Common myeloid progenitor, CD34-positive (primary cell): ENCODE measurements at regions not wholly inside any gene's neighbourhood (a gene's known extent, or its start where the extent isn't known, plus 50 kb on each side); places are given as distances from the start of the nearest gene placed in this dataset.

ENCODE experiments used
- CTCF ChIA-PET: fragments of 350-600 bp; sonication (Branson Sonifier 250); formaldehyde crosslinking; loops from one replicate; lab custom pipeline; 2021; ENCODE audit warnings: antibody characterized with exemption; lab: Charles Lee
- POLR2A ChIA-PET: fragments of 350-600 bp; sonication (Branson Sonifier 250); formaldehyde crosslinking; loops from one replicate; lab custom pipeline; 2021; ENCODE audit warnings: antibody characterized with exemption; lab: Charles Lee
- DNase-seq, 3 donors: peaks; one replicate each; pipeline versions ENCODE4 v3.0.0 to v3.0.0-alpha.2; 2013
- H3K27ac ChIP-seq, 2 experiments: 1 replicate in 1 of 2; 2 replicates in 1 of 2; pipeline ENCODE4 v1.7.0; 2013; ENCODE audit warnings: inconsistent platforms in 2 of 2, low read length in 2 of 2, mild to moderate bottlenecking in 2 of 2, low read depth in 1 of 2, moderate library complexity in 1 of 2; ENCODE audit not compliant: severe bottlenecking in 2 of 2, insufficient read depth in 1 of 2, poor library complexity in 1 of 2
- H3K27me3 ChIP-seq, 5 experiments: replicated peaks in 2 of 5; 1 replicate in 3 of 5; 2 replicates in 2 of 5; pipeline versions ENCODE4 v1.6.1 to v1.7.0; 2013; ENCODE audit warnings: low read length in 4 of 5, mild to moderate bottlenecking in 2 of 5, moderate library complexity in 2 of 5, inconsistent platforms in 1 of 5; ENCODE audit not compliant: insufficient read depth in 5 of 5, control insufficient read depth in 4 of 5
- H3K36me3 ChIP-seq, 4 experiments: 1 replicate in 2 of 4; 2 replicates in 2 of 4; pipeline versions ENCODE4 v1.6.1 to v1.7.0; 2013; ENCODE audit warnings: low read length in 3 of 4, control low read depth in 1 of 4, mild to moderate bottlenecking in 1 of 4; ENCODE audit not compliant: control insufficient read depth in 4 of 4, insufficient read depth in 4 of 4
- H3K4me1 ChIP-seq, 4 experiments: 1 replicate in 3 of 4; 2 replicates in 1 of 4; pipeline versions ENCODE4 v1.6.1 to v1.7.1; 2013; ENCODE audit warnings: low read length in 3 of 4, mild to moderate bottlenecking in 3 of 4, control low read depth in 1 of 4, inconsistent platforms in 1 of 4, moderate library complexity in 1 of 4; ENCODE audit not compliant: control insufficient read depth in 4 of 4, insufficient read depth in 4 of 4; ENCODE audit errors: control extremely low read depth in 1 of 4
- H3K4me3 ChIP-seq, 7 experiments: 1 replicate in 4 of 7; 2 replicates in 3 of 7; pipeline versions ENCODE4 v1.5.1 to v1.7.0; 2013; ENCODE audit warnings: mild to moderate bottlenecking in 7 of 7, low read length in 6 of 7, moderate library complexity in 6 of 7, inconsistent platforms in 2 of 7, low read depth in 2 of 7, control low read depth in 1 of 7; ENCODE audit not compliant: insufficient read depth in 4 of 7, control insufficient read depth in 1 of 7; ENCODE audit errors: extremely low read depth in 1 of 7
- H3K9me3 ChIP-seq, 5 experiments: 1 replicate in 4 of 5; 2 replicates in 1 of 5; pipeline versions ENCODE4 v1.6.1 to v1.7.1; 2013; ENCODE audit warnings: low read length in 4 of 5, mild to moderate bottlenecking in 2 of 5, inconsistent platforms in 1 of 5, low read depth in 1 of 5, moderate library complexity in 1 of 5; ENCODE audit not compliant: control insufficient read depth in 4 of 5, insufficient read depth in 2 of 5; ENCODE audit errors: control extremely low read depth in 1 of 5
- WGBS: methylation state at CpG from one replicate; pipeline ENCODE4 v1.1.5; 2013; ENCODE audit not compliant: insufficient coverage; 5-methylcytosine and 5-hydroxymethylcytosine counted together

- H3K9me3 ChIP-seq = peaks cover 0 to 4% (median 0%) of the 10 kb centered on the region in 5 experiments
- H3K4me3 ChIP-seq = no peak overlapping the region
- no peaks in the 10 kb centered on the region for H3K4me1 ChIP-seq
- DNase-seq = no peak
- H3K36me3 ChIP-seq = peaks cover 0 to 4% (median 3%) of the 10 kb centered on the region in 4 experiments
- H3K27ac ChIP-seq = no peak overlapping the region
- 79% methylated on average over 3 of the region's 4 CpGs for WGBS
- POLR2A ChIA-PET = no interaction called here
- no peaks in the 10 kb centered on the region for H3K27me3 ChIP-seq
- CTCF ChIA-PET = no interaction called here
These were observed 304.3 kb upstream of the CNTNAP5 start for GRCh38 chr2:123720760-123721159.

- peak; percentile 2 to 57 (median 43) for DNase-seq
- no peaks in the 10 kb centered on the region for H3K27me3 ChIP-seq
- ChIA-PET POLR2A (no interaction called here), CTCF (no interaction called here)
- no peak overlapping the region for H3K27ac ChIP-seq
- peaks cover 0 to 15% (median 4%) of the 10 kb centered on the region in 4 experiments for H3K36me3 ChIP-seq
- WGBS = 47% methylated on average over 2 of the region's 2 CpGs
- H3K4me3 ChIP-seq = no peak overlapping the region
- peaks cover 0 to 4% (median 0%) of the 10 kb centered on the region in 5 experiments for H3K9me3 ChIP-seq
- H3K4me1 ChIP-seq = no peaks in the 10 kb centered on the region
These were observed 301.4 kb upstream of the CNTNAP5 start for GRCh38 chr2:123723706-123724105.

DNA sequence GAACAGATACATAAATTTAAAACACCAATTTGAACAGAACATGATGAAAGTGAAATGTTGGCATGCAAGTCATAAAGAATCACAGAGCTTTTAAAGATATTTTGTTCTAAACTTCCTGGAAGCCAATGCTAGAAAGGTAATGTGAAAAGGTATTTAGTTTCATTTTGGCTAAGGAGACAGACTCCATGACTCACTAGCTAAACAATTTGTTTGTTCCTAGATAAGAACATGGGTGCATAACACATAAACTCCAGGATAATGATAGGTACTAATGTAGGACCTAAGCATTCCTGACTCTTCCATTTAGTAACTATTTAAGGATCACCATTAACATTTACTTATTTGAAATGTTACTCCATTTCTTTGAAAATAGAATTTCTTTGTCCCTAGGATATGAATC is 292.5 kb upstream of the CNTNAP5 start:
- peaks cover 0 to 3% (median under 1%) of the 10 kb centered on the region in 4 experiments for H3K36me3 ChIP-seq
- H3K4me3 ChIP-seq = no peak overlapping the region
- peaks cover 0 to 5% (median 0%) of the 10 kb centered on the region in 5 experiments for H3K9me3 ChIP-seq
- no peaks in the 10 kb centered on the region for H3K4me1 ChIP-seq
- no peak overlapping the region for H3K27ac ChIP-seq
- POLR2A ChIA-PET = no interaction called here
- CTCF ChIA-PET = no interaction called here
- DNase-seq = no peak
- H3K27me3 ChIP-seq = no peaks in the 10 kb centered on the region

GRCh38 chr2:123737371-123737770 is 287.7 kb upstream of the CNTNAP5 start:
- peaks cover 0 to 5% (median 0%) of the 10 kb centered on the region in 5 experiments for H3K9me3 ChIP-seq
- no peak overlapping the region for H3K4me3 ChIP-seq
- H3K27me3 ChIP-seq = no peaks in the 10 kb centered on the region
- peaks cover 0 to 8% (median 3%) of the 10 kb centered on the region in 4 experiments for H3K36me3 ChIP-seq
- POLR2A ChIA-PET = no interaction called here
- CTCF ChIA-PET = no interaction called here
- no peak overlapping the region for H3K27ac ChIP-seq
- peaks cover 0 to 6% (median 1%) of the 10 kb centered on the region in 4 experiments for H3K4me1 ChIP-seq
- DNase-seq = no peak

- POLR2A ChIA-PET = no interaction called here
- no CpG with 5 or more reads among the region's 1 CpG for WGBS
These were observed 286.4 kb upstream of the CNTNAP5 start for GRCh38 chr2:123738643-123739042.

DNA sequence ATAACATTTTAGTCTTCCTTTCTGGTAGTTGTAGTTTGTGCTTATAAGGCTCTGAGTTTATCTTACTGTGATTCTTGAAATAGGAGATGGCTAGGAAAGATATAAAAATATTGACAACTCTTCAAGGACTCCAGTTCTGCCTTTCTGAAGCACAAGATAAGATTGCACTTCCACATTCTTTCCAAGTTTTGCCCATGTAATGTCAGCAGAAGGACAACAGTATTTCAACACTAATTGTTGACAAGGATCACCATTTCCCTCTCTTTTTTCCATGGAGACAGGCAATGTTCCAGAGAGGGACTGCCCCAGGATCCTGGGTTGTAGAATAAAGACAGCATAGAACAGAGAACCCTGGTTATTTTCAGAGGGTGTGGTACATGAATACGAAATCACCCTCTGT is 279.1 kb upstream of the CNTNAP5 start:
- POLR2A ChIA-PET = no interaction called here
- H3K27me3 ChIP-seq = no peaks in the 10 kb centered on the region
- H3K4me1 ChIP-seq = peaks cover 0 to 8% (median under 1%) of the 10 kb centered on the region in 4 experiments
- WGBS = 100% methylated on average over 1 of the region's 1 CpG
- DNase-seq = no peak
- no peak overlapping the region for H3K4me3 ChIP-seq
- H3K36me3 ChIP-seq = peaks cover 0 to 2% (median 0%) of the 10 kb centered on the region in 4 experiments
- no peak overlapping the region for H3K27ac ChIP-seq
- CTCF ChIA-PET = no interaction called here
- H3K9me3 ChIP-seq = no peaks in the 10 kb centered on the region

More at GRCh38 chr2:123738643-123739042, 286.4 kb upstream of the CNTNAP5 start:
- no peaks in the 10 kb centered on the region for H3K27me3 ChIP-seq
- H3K27ac ChIP-seq = no peak overlapping the region
- H3K36me3 ChIP-seq = peaks cover 0 to 8% (median 3%) of the 10 kb centered on the region in 4 experiments
- peaks cover 0 to 6% (median 1%) of the 10 kb centered on the region in 4 experiments for H3K4me1 ChIP-seq
- H3K9me3 ChIP-seq = peaks cover 0 to 5% (median 0%) of the 10 kb centered on the region in 5 experiments
- H3K4me3 ChIP-seq = no peak overlapping the region
- DNase-seq = peak; percentile 27 to 77 (median 69)
- CTCF ChIA-PET = interaction anchor here (0.9 kb wide), 1 partner anchor 9 kb away, joined by 4 read pairs; no protein-coding TSS in a partner anchor

GRCh38 chr2:123747326-123747725 is 277.8 kb upstream of the CNTNAP5 start:
- peaks cover 0 to 2% (median 0%) of the 10 kb centered on the region in 4 experiments for H3K36me3 ChIP-seq
- H3K9me3 ChIP-seq = no peaks in the 10 kb centered on the region
- no peak overlapping the region for H3K27ac ChIP-seq
- H3K4me1 ChIP-seq = peaks cover 0 to 8% (median under 1%) of the 10 kb centered on the region in 4 experiments
- no peak overlapping the region for H3K4me3 ChIP-seq
- ChIA-PET CTCF (no interaction called here), POLR2A (no interaction called here)
- WGBS = 86% methylated on average over 1 of the region's 2 CpGs
- no peaks in the 10 kb centered on the region for H3K27me3 ChIP-seq
- peak in 1 of 3 donors; percentile 33 for DNase-seq
